GM18870 (cell line): ENCODE measurements at regions not wholly inside any gene's neighbourhood (a gene's known extent, or its start where the extent isn't known, plus 50 kb on each side); places are given as distances from the start of the nearest gene placed in this dataset.

ENCODE experiments used
- ATAC-seq: cut with Tn5 transposase; IDR thresholded peaks from one replicate; pipeline ENCODE4 v1.9.1; 2021; ENCODE audit warnings: moderate library complexity; ENCODE audit not compliant: unreplicated experiment

DNA sequence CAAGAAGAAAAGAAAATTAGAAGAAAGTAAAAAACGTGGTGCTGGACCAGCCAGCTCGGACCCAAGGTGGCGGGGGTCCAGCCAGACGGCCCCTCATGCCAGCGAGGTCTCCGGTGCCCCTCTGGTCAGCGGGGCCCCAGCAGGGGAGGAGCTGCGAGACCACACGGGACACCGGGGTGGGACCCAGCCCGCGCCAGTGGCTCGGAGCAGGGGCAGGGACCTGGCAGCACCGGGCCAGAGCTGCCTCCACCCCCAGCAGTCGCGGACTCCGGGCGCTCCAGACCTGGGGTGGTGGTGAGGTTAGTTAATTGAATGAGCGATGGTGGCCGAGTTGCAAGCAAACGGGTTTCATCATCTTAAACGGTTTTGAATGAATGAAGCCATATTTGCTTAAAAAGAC, 289.9 kb upstream of the MC4R start:
- no peak for ATAC-seq

DNA sequence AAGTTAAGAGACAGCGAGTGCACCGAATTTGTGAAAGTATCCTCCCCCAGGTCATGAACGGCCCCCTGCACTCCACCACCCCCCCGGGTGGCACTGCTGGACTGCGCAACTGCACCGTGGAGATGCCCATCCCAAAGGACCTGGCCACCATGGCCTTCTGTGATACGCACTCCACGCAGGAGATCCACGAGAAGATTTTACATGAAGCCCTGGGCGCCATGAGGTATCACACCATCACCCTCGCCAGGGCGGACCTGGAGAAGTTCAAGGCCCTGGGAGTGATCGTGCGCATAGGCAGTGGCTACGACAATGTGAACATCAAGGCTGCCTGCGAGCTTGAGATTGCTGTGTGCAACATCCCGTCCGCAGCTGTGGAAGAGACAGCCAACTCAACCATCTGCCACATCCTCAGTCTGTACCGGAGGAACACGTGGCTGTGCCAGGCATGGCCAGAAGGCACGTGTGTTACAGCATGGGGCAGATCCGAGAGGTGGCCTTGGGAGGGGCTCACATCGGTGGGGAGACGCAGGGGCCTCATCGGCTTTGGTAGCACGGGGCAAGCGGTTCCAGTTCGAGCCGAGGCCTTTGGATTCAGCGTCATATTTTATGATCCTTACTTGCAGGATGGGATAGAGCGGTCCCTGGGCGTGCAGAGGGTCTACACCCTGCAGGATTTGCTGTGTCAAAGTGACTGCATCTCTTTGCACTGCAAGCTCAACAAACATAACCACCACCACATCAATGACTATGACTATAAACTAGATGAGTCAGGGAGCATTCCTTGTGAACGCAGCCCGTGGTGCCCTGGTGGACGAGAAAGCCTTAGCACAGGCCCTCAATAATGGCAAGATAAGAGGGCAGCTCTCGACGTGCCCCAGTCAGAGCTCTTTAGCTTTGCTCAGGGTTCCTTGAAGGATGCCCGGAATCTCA, 290.8 kb upstream of the MC4R start:
- no peak for ATAC-seq

DNA sequence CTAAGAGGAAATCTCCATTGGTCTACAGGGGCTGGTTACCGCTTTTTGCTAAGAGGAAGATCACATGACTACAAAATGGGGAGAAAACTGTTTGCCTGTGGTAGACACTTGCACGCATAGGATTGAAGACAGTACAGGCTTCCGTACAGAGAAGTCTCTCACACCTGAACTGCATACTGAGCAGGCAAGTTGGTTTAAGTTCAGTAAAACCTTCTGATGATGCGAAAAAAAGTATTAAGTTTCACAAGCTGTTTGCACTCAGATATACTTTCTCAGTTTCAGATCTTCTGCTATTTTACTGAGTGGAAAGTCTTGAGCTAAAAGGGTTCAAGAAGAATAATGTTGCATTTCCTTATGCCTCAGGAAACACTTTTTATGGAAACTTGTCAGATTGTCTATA, 292.2 kb upstream of the MC4R start:
- peak; percentile 86 for ATAC-seq

DNA sequence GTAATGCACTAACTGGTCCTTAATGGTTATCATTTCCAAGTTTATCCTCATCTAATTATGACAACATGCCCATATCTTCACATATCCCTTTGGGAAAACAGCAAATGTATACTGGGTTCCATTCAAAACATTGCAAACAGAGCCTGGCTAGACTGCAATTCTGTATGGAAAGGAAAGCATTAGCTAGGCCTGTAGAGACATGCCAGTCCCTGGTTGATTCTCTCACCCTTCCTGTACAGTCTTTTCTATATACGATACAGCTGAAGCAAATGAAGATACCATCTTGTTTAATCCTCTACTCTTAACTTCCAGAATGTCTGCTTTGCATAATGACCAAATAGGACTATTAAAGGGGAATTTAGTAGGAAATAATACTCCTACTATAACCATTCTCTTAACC, 294.4 kb upstream of the MC4R start:
- ATAC-seq: no peak

DNA sequence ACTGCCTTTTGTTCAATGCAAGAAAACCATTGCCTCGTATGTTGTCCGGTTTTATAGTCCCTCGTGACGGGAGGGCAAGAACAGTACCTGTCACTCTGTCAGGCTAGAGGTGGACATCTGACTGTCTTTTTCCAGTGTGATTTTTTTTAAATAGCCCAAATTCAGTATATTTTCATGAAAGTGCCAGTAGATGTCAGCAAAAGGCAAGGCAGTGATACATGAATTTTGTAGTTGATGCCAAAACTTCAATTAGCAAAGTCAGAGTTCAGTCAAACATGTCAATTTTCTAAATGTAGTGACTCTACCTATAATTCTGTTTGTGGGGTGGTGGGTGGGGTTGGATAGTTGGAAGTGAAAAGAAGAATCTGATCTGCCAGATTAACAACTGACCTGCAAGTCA, 296.0 kb upstream of the MC4R start:
- no peak for ATAC-seq

DNA sequence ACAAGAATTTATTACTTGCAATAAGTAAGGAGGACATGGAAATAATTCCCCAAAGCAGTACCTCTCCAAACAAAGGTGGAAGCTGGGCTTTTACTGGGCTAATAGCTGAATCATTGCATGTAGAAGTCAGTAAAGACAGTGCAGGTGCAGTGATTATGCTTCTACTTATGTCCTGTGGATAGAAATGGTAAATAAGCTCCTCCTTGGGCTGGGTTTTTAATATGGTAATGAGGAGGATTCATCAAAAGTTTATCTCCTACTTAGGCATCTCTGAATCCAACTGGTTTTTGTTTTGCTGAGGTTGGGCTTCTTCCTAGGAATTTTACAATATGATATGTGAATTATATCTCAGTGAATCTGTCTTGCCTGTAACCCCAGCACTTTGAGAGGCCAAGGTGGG, 297.4 kb upstream of the MC4R start:
- ATAC-seq: no peak

DNA sequence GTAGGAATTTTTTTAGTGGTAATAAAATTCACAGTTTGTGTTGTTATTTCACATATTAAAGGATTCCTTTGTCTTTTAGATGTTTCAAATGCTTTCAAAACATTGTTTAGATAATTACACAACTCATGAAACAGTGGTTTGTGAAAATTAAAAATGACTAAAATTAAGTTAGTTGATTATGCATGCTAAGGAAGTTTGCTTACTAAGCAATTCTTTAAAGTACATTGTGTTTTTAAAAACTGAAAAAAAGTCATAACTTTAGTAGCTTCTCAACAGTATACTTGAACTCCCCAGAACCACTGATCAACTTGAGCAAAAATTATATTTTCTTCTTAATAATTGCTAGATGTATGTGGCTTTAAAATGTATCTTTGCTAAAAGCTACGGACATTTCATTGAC, 298.4 kb upstream of the MC4R start:
- no peak for ATAC-seq

DNA sequence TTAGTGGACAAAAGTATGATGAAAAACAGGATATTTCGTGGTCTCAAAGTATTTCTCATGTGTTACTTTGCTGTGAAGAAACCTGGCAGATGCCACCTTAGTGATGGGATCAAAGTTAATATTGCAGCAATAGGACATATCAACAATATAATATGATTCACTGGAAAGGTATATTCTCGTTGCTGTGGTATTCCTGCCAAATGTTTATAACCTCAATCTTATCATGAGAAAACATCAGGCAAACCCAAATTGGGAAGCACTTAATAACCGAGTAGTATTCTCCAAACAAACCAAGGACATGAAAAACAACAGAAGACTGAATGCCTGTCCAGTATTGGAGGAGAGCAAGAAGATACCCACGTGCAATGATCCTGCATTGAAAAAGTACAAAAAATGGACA, 302.6 kb upstream of the MC4R start:
- ATAC-seq: no peak

DNA sequence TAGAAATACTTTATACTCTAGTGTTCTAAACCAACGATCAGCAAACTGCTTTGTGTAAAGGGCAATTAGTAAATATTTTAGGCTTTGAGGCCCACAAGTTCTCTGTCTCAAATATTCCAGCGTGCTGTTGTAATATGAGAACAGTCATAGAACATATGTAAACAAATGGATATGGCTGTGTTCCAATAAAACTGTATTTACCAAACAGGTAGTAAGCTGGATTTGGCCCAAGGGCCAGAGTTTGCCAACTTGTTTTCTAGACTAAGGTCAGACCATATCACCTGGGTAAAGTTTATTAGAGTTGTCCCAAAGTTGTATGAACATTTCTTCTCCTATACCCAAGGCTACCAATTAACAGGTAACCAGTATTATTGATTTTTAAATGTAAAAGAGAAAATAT, 303.2 kb upstream of the MC4R start:
- no peak for ATAC-seq

DNA sequence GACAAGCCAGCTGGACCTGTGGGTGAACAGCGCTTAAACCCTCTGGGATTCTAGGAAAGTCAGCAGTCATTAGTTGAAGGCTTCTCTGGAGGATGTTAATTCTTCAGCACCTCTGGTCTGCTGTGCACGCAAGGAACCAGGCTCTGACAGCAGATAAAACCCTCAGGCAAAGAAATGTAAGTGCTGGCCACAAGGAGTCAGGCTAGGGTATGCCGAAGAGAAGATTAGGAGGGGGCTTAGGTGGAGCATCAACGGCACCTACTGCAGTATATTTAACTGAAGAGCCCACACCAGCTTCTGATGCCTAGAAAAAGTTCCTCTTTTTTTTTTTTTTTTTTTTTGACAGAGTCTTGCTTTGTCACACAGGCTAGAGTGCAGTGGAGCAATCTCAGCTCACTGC, 304.2 kb upstream of the MC4R start:
- ATAC-seq: no peak

DNA sequence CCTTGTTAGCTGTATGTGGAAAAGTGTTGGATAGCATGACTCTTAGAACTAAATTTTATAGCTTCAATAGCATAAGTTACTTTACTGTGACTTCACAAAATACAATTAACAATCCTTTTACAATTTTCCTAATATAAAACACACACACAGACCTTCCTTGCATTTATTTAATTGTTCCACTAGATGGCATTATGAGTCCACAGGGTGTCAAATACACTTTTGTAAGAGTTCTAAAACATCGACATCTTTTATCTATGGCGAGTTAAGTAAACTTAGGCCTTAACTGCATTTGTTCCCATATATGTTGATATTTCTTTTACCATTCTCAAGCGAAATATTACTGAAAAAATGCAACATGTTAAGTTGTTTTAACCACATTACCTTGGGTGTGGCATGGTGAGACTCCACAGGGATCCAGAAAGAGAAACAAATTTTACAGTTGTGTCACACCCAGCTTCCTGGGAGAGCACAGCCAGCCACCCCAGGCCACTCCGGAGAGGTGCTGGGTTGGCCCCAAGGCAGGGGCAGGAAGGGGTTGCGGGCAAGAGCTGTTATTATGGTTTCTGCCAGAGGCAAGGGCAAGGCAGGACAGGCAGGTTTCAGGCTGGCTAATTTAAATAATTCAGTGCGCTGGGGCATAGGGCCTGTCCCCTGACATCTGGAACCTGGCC, 312.4 kb upstream of the MC4R start:
- no peak for ATAC-seq

DNA sequence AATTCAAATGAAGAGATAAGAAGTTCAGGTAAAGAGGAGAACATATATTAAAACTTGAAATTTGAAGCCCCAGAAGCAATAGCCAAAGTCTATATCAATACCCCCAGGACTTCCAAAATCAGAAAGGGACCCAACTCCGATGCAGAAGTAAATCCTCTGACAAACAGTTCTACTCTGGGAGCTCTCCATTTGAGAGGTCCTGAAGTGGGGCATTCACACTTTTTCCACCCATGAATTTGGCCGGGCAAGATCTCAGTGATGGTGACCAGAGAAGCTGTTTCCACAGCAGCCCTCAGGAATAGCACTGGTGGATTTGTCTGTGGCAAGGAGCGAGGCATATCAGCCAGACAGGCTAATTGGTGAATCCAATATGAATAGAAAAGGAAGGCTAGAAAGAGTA, 313.6 kb upstream of the MC4R start:
- no peak for ATAC-seq

DNA sequence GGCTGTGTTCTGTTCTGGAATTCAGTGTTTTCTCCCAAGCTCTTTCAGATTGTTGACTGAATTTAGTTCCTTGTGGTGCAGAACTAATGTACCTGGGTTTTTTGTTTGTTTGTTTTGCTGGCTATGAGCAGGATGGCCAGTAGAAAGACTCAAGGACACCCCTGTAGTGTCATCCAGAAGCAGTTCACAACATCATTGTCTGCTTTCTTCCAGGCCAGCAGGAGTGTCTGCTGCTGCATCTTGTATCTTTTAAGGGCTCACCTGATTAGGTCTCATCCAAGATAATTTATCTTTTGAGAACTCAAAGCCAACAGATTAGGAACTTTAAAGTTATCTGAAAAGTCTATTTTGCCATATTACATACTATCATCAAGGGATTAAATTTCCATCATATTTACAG, 318.5 kb upstream of the MC4R start:
- no peak for ATAC-seq

DNA sequence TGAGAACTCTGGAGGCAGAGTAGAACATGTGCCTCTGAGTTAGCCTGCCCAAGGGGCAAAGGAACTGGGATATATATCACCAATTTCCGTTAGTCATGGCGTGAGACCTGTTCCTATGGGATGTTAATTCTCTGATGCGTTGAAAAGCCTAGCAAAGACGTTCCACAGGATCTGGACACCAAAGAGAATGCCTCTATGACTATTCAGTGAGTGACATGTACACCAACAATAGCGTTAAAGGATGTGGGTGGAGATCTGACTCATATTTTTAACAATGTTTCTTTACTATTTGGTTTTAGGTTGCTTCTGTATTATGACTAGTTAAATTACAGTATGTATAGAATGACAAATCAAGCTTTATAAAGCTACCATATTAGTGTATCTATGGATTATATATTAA, 320.9 kb upstream of the MC4R start:
- ATAC-seq: no peak

DNA sequence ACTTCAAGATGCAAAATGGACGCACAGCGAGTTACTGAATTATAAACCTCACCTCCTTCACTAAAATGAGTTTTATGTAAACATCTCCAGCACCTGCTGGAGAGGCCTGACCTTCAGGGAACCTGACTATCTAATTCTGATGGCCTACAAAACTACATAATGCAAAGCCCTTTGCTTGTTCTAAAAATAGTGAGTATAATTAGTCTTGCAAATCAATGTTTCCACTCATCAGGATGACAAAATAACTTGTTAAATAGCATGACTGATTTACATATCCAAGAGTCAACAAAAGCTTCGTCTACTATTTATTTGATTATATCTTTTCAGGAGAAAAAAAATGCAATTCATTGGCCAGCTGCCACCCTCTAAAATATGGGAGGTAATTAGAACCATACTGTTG, 326.3 kb upstream of the MC4R start:
- no peak for ATAC-seq

DNA sequence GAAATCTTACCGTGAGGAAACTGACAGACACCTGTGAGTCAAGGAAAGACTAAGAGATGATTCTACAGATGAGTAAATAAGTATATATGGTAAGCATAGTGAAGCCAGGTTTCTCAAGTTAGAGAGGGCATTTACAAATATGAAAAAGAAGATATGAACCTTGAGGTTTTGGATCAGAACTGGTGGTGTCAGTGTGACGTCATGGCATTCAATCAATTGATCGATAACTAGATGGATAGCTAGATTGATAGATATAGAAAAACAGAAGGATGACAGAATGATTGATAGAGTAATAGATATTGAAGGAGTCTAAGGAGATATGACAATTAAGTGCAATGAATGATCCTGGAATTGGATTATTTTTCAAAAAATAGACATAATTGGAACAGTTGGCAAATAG, 350.2 kb upstream of the MC4R start:
- ATAC-seq: no peak

DNA sequence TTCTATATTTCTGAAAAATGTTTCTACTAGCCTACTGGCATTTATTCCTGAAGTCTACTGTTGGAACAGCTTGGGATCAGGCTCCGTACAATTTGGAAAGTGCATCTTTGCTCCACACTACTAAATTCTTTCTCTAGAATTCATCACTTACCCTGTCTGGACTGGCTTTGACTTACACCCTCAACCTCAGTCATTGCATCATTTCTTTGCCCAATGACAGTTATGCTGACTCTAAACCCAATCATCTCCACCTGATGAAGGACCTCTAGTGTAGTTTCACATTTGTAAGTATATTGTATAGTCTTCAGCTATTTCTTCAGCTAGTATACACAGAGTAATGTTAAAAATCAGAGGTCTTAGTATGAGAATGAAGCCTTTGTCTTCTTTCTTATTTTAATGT, 359.6 kb upstream of the MC4R start:
- ATAC-seq: no peak

DNA sequence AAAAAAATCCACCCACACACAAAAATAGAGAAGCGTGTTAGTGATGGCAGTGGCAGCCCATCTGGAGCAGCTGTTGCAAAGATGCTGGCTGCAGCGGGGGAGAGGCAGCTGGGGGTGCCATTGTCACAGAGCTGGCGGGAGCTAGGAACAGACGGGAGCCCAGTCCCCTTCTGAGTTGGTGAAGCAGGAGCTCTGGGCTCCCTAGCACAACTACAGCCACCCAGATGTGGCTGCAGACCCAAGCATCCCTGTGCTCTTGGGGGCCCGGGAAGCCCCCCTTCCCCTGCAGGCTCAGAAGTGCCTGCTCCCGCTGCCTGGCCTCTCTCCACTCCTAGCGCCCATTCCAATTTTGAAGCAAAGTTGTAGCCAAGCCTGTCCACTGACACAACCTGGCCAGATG, 366.6 kb upstream of the MC4R start:
- ATAC-seq: no peak

DNA sequence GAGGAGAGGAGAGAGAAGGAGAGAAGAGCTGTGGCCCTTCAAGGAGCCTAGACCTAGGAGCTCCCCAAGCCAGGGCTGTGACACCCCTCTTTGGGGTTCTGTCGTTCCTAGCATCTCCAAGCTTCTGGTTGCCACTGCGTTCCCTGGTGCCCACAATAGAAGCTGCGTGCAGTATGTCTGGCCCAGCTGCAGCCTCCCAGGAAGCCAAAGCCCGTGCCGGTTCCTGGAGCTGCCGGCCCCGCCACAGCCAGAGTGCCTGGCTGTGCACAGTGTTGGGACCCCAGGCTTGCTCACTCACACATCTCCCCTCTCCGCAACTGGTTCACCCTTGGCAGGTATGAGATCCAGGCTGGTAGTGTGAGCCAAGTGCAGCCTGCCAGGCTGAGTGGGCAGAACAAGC, 367.7 kb upstream of the MC4R start:
- ATAC-seq: no peak

DNA sequence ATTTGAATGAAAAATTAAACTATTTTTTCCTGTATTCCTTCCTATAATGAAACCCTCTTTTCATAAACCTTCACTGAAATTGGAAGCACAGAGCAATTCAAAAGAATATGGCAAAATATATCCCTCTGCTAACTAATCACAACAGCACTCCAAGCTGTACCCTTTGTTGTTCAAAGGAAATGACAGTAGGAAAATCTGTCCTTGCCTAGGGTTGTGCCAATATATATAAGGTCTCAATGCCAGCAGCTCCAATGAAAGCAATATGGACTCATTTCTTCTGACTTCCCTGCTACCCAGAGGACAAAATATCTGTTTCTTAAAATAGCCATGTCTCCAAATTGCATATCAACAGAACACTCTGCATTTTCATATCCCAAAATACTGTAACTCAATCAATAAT, 373.9 kb upstream of the MC4R start:
- no peak for ATAC-seq

DNA sequence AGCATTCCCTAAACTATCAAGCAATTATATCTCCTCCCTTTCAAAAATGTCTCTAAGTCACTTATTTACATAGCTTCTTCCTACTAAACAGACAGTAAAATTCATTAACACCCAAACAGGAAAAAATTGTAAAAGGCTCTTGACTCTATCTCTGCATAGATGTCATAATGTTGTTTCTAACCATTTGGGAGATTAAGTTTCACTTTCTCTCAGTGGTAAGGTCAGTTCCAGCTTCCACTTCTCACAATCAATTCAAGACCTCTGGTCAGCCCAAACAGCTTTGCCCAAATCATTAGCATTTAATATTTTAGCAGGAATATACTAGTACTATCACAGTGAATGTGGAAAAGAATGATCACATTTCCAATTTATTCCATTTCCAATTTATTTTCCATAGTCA, 374.3 kb upstream of the MC4R start:
- no peak for ATAC-seq

DNA sequence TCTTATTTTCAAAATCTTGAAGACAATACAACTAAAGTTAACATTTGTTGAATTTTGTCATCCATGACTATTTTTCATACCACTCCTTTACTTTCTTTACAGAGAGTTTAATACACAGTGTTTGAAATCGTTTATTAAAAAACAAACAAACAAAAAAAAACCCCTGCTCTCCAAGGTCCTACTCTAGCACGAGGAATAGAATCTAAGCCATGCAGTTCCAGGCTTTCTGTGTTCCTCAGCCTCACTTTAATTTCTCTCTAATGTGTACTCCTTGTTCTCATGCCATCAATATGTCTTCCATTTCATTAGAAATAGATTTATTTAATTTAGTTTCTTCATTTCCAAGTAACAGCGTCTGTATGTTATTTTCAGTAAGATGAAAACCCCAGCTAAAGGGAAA, 381.2 kb upstream of the MC4R start:
- no peak for ATAC-seq
